Stimulated activated CD4-positive, alpha-beta T cell treated with anti-CD3 and anti-CD28 coated beads, Interleukin-12 subunit alpha, Interleukin-12 subunit beta, amount 100 ng/mL, for 48 hours (primary cell): ENCODE measurements at regions not wholly inside any gene's neighbourhood (a gene's known extent, or its start where the extent isn't known, plus 50 kb on each side); places are given as distances from the start of the nearest gene placed in this dataset.
"Not testable (repeated sequence)": the region's sequence is repeated elsewhere in the genome, so short reads cannot be mapped to it uniquely, and the experiment has no call there.

ENCODE experiments used
- DNase-seq, 3 donors: peaks; one replicate each; pipeline ENCODE4 v3.0.0-alpha.2; 2020; ENCODE audit warnings: low read depth in 2 of 3, low spot score in 1 of 3

DNA sequence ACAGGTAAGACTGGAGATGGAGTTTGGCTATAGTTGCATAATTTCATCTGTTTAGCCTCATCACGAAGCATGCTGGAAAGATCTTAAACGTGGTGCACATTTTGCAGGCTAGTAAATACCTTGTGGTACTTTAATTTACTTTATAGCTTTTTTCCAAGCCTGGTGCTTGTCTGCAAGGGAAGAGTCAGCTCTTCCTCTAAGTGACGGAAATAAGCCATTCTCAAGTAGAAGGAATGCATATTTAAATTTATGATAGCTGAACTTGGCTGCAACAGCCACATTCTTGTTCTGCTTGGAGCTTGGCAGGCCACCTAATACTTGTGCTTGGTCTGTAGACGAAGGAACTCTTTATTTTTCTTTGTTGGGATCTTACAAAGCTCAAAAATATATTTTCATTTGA, 188.0 kb upstream of the PIK3R1 start:
- no peak for DNase-seq

DNA sequence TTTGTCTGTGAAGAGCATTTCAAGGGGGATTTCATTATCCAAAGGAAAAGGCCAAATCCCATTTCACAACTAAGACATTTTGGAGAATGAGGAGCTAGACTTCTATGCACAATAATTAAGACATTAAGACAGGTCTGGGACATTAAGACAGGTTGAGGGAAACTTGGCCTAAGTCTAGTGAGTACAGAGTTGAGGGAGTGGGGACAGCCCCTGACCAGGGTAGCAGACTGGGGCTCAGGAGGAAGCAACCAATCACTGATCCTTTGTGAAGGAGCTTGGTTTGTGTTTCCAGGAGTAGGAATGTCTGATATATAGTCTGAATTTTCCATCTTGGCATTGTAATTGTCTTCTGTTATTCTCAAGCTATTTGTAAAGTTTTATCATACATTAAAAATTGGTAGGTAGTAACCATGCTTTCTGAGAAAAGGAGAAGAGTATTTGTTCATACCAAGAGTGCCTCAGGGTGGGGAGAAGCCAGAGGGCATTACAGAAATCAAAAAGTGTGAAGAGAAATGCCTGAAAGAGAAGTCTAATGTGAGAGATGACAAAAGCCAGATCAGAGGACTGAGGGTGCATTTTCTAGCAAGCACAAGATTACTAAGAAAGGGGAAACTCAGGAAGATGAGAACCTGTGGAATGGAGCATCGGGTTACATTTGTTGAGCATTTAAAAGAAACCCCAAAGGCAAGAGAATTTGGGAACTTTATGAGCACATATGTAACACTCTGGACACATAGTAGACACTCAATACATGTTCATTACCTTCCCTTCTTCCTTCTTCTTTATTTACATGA, 189.3 kb upstream of the PIK3R1 start:
- DNase-seq = no peak

DNA sequence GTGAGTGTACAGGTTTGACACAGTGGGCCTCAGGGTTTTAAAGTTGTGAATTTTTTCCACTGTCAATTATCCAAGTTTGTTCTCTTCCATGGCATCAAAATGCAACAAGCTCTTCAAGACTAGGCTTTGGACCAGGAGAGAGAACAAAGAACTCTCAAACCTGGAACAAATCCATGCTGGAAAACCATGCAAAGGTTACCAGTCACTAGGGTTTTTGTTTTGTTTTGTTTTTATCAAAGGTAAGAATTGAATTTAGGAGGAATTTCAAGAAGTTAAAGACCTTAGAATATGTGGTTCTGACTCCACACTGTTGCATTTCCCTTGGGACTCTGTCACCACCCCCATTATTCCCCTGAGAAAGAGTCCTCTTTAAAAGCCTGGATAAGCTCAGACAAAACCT, 191.1 kb upstream of the PIK3R1 start:
- no peak for DNase-seq

DNA sequence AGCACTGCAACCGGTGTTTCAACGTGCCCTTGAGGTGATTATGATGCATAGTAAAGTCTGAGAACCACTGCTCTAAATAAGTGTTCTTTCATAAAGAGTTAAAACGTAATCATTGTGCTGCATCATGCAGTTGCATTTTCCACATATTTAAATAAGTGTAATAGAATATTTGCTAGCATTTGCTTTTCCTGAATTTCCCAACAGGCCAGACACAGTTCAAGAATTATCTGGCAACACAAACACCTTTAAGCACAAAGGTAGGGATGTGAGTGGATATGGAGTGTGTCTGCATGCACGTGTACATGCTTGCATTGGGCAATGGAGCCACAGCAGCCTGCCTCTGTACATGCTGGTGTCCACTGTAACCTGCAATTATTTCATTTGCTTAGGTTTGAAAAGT, 193.6 kb upstream of the PIK3R1 start:
- no peak for DNase-seq

DNA sequence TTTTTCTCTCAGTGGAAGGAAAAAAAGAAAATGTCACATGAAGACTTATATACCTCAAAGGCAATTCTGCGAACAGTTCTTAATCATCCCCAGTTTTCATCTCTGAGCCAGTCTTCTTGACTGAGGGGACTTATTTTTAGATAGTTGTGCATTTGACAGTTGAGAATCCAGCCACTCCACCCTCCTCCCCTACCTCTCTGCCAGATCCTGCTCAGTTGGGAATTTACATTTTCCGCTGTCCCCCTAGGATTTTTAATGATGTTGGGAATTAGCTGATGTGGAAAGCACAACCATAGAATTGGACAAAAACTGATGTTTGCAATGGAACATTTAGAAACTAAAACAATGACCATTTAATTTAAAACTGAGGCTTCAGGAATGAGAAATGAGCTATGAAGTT, 194.3 kb upstream of the PIK3R1 start:
- no peak for DNase-seq

DNA sequence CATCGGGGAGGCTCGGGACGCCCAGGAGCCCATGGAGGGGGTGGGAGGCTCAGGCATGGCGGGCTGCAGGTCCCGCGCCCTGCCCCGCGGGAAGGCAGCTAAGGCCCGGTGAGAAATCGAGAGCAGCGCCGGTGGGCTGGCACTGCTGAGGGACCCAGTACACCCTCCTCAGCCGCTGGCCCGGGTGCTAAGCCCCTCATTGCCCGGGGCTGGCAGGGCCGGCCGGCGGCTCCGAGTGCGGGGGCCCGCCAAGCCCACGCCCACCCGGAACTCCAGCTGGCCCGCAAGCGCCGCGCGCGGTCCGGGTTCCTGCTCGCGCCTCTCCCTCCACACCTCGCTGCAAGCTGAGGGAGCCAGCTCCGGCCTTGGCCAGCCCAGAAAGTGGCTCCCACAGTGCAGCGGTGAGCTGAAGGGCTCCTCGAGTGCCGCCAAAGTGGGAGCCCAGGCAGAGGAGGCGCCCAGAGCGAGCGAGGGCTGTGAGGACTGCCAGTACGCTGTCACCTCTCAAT, 195.0 kb upstream of the PIK3R1 start:
- not testable (repeated sequence) for DNase-seq

DNA sequence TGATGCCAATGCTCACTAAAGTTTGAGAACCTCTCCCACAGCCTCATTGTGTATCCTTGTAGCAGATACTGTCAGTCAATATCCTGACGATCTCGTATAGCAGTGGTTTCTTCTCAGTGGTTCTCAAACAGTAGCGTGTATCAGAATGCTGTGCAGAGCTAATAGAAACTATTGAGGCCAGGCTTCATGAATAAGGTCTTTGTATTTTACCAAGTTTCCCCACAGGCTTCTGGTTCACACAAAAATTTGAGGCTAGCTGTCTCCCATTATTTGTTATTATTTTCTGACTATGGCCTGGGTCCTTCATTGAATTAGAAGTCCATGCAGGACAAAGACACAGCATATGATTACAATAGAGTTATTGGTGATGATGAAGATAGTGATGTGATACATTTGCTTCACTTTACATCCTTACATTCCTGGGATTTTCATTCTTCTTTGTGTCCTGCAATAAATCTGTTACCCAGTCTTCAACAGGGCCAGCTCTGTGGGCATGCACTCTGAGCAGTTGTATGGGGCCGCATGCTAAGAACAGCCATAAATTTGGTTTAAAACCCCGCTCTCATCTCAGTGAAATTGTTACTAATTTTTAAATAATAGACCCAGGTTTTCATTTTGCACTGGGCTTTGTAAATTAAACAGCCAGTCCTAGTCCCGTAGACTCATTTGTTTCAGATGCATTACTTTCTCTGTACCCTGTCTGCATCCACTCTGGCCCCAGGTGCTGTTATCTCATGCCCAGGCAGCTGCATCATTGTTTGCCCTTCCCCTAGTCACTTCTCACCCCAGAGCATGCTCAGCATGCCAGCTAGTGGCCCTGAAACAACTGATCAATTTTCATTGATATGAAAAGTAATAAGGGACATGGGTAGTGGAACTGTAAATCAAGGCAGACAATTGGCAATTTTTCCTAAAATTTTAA, 199.9 kb upstream of the PIK3R1 start:
- DNase-seq = no peak

DNA sequence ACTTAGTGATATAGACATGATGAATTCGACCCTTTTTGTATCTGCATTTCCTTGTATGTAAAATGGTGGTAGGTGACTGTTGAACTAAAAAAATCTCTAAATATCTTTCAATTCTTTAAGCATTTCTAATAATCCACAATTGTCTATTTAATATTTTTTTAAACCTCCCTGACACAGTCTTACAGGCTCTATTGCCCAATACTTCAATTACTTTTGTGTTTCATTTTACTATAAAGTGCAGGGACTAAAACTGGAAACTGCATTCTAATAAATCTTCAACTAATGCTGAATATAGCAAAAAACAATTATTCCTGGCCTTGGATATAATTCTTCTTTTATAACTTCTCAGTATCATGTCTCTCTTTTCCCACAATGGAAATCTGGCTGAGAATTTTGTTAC, 202.7 kb upstream of the PIK3R1 start:
- no peak for DNase-seq

DNA sequence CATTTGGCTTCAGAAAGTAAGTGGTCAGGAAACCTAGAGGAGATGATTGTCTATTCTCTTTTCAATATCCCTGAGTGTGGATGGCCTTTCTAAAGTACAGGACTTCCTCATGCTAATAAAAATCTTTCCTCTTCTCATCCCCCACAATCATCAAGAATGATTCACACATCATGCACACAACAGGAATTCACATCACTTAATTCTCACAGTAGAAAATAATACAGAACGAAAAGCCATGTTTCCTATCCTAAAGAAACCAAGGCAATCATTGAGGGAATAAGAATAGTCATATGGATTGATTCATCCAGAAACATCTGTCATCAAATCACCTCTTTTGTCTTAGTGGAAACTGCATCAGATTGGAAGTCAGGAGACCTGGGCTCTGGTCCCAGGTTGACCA, 203.1 kb upstream of the PIK3R1 start:
- DNase-seq = no peak

DNA sequence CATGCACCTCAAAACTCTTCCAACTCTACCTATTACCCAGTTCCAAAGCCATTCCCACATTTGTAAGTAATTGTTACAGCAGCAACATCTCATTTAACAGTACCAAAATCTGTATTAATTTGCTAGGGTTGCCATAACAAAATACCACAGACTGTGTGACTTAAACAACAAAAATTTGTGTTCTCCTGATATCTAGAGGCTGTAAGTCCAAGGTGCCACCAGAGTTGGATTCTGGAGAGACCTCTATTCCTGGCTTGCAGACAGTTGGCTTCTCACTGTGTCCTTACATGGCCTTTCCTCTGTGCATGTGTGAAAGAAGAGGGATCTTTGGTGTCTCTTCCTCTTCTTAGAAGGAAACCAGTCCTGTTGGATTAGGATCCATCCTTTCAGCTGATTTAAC, 203.8 kb upstream of the PIK3R1 start:
- DNase-seq = no peak

DNA sequence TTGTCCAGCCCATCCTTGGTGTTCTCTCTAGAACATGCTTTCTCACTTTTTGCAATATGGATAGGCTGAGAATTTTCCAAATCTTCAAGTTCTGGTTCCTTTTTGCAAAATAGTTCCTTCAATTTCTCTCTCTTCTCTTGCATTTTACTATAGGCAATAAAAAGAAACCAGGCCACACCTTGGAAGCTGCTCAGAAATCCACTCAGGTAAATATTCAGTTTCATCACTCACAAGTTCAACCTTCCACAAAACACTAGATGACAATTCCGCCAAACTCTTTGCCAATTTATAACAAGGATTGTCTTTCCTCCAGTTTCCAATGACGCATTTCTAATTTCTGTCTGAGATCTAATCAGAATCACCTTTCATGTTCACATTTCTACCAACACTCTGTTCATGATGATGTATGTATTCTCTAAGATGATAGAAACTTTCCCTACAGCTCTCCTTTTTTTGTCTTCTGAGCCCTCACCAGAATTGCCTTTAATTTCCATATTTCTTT, 204.2 kb upstream of the PIK3R1 start:
- DNase-seq = no peak

DNA sequence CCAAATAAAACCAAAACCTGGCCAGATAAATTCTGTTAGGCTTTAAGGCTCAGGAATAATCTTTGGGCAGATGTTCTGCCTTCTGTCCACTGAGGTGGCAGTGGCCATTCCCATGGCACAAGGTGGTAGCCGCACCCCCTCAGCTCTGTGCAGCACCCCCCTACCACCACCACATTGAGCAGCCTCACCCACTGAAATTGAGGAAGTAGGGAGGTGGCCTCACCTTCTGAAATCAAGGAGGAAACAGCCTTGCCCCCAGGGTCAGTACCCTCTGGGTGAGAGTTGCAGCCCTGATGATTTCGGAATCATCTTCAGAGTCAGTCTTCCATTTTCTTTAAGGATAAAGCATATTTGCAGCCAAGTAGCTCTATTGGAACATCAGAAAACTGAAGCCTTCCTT, 204.8 kb upstream of the PIK3R1 start:
- no peak for DNase-seq

DNA sequence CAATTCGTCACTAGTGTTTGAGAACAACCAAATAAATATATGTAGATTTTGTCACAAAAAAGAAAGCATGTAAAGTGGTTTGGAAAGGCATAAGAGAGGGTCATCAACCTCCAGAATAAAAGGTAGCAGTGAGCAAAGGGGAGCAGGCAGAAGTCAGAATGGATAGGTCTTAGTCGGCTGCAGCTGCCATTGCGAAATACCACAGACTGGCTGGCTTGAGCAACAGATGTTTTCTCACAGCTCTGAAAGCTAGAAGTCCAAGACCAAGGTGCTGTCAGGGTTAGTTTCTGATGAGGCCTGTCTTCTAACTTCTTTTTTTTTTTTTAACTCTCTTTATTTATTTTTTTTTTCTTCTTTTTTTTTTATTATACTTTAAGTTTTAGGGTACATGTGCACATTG, 208.1 kb upstream of the PIK3R1 start:
- no peak for DNase-seq

DNA sequence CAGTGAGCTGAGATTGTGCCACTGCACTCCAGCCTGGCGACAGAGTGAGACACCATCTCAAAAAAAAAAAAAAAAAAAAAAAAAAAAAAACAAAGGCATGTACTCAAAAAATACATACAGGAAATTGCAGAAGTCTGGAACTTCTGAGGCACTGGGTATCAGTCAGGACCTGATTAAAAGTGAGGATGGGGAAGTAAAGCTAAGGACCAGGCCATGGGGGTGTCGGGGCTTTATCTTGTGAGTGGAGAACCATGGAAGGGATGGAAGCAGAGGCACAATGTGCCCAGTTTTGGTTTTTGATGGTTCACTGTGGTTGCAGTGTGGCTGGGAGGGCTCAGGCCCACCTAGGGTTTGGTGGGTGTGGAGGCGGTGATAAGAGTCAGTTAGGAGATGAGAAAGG, 212.7 kb upstream of the PIK3R1 start:
- DNase-seq = no peak

DNA sequence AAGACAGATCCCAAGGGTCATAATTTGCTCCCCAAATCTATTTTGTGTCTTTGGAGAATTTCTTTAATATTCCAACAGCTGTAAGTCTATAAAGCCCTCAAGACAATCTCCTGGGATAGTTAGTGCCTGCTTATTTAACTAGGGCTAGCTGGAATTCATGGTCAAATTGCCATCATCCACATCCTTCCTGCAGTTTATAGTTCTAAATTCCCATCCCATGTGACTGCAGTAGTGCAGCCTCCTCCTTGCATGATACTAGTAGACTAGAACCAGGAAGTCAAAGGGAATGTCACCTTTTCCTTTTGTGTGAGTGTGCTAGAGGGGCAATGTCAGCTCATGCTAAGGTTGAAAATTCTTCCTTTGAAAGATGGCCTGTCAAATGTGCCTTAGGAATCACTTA, 214.8 kb upstream of the PIK3R1 start:
- no peak for DNase-seq

DNA sequence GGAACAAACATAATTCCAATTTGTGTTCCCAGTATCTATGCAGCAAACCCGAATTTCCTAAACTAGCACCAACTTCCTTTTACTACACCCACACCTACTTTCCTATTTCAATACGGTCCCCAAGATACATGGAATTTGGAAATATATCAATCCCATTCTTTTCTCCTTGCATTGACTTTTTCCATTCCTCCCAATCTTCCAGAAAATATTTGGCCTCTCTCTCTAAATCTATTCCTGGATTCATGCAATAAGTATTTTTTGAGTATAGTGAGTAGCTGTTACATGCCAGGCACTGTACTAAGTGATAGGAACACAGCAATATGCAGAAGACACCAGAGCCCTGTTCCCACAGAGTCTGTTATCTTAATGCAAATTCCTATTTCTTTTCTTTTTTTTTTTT, 216.2 kb upstream of the PIK3R1 start:
- DNase-seq = no peak

DNA sequence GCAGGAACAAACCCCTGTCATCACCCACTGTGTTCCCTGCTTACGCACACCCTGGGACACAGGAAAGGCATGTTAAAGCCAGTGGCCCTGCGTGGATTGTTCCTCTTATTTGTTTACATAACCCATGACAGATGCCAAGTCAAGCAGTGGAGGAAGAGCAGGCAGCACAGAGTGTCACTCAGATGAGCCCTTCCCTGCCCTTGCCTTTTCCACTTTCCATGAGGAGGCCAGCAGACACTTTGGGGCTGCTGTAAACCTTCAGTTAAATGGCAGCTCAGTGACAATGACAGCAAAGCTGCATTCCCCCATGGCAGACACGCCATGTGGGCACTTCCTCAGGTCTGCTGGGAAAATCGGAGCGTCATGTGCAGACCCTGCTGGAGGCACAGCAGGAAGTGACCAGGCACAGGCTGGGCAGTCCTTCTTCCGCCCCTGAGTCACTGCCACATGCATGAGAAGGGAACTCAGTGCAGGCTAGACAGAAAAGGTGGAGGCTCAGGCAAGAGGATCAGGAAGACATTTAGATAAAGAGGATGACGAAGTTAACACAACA, 216.8 kb upstream of the PIK3R1 start:
- DNase-seq = no peak

DNA sequence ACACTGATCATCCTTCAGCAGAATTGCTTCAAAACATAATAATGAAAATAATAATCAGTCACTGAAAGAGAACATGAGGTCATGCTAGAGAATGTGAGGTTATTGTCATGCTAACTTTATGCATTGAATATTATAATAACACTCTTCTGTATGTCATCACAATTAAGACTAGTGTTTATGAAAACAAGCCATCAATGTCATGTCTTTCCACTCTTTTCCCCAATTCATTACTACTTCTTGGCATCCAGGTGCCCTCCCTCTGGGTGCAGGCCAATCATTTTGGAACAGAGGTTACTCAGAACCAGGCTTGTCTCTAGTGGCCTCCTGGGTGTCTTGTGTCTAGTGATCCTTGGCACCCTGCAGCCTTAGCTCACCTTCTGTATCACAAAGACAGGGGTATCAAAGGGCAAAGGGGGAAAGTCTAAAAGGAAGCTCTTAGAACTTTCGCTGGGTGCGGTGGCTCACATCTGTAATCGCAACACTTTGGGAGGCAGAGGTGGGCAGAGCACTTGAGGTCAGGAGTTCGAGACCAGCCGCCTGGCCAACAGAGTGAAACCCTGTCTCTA, 217.6 kb upstream of the PIK3R1 start:
- DNase-seq = no peak

DNA sequence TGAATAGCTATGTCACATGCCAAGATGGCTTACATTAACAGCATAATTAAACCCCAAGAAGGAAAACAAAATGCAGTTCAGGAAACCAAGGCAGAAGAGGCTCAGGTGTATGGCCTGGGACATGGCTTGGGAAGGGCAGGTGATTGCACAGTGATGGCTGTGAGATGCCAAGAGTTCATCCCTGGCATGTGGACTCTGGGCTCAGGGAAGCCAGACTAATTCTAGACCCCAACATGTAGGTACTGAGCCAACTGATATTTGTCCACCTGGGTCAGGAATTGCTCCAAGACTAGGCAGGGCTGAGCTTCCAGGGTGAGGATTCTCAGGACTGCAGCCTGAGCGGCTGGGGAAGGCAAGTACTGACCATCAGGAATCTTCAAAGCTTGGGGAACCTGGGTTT, 218.4 kb upstream of the PIK3R1 start:
- DNase-seq = no peak

DNA sequence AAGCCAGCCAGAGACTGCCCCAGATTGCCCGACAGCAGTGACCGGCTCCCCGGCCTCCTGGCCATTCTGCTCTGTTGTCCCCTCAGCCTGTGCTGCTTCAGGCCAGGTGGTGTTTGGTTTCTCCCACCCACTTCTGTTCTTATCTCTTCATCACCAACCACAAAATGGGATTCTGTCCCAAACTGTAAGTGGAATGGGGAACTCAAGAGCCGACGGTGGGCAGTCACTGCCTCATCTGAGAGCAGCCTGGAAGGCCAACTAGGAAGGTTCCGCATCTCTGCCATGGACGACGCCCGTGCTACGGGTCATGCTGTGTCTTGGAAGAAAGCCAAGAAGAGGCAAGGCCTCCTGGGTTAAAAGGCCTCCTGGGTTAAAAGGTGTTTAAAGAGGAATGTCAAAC, 219.0 kb upstream of the PIK3R1 start:
- DNase-seq = no peak

DNA sequence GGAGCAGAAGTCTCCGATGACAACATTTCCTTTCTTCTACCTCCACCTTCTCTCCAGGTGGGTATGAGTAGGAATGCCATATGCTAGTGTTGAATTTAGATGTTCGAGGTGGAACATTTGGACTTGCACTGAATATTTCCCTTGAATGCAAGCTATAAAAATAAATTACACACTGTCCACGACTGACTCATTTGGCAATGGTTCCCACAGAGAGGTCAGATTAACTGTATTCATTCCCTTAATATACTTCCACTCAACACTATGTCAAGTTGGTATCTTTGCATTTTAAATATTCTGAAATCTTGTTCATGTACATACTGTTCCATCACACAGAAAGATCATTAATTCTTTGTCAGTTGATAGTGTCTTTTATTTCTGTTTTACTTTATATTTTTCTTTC, 222.6 kb upstream of the PIK3R1 start:
- no peak for DNase-seq
